ENCODE measurements at regions not wholly inside any gene's neighbourhood (a gene's known extent, or its start where the extent isn't known, plus 50 kb on each side); places are given as distances from the start of the nearest gene placed in this dataset.

- in situ Hi-C loops (cut with MboI; ENCODE audit: low sequenced_read_pairs): no loop called here
These were observed 156.9 kb downstream of the USP12 start for GRCh38 chr13:27014406-27015359.

- in situ Hi-C loops (cut with MboI; ENCODE audit: low sequenced_read_pairs): no loop called here
These were observed 159.0 kb downstream of the USP12 start for GRCh38 chr13:27012482-27013197.

GRCh38 chr13:27011661-27012060, 159.9 kb downstream of the USP12 start:
- in situ Hi-C loops (cut with MboI; ENCODE audit: low sequenced_read_pairs): no loop called here

- in situ Hi-C loops (cut with MboI; ENCODE audit: low sequenced_read_pairs): no loop called here
These were observed 162.9 kb downstream of the USP12 start for GRCh38 chr13:27008733-27009132.

DNA sequence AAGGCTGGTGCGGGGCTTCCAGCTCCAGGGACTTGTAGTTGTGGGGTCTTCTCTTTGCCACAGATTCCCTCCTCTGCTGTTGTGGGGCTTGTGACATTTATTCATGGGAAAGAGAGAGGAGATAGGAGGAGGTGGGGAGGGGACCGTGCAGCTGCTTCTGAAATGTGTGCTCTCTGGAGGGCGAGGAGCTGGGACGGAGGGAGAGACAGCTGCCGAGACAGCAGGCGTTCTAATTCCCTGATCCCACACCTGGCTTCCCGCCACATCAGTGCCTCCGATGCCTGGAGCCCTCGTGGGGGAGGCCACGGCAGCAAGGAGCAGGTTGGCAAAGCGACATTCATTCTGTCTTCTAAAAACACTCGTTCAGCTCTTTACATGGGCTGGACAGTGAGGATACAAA, 164.4 kb downstream of the USP12 start:
- in situ Hi-C loops (cut with MboI; ENCODE audit: low sequenced_read_pairs): no loop called here

- in situ Hi-C loops (cut with MboI; ENCODE audit: low sequenced_read_pairs): no loop called here
These were observed 165.0 kb downstream of the USP12 start for GRCh38 chr13:27006519-27007161.

DNA sequence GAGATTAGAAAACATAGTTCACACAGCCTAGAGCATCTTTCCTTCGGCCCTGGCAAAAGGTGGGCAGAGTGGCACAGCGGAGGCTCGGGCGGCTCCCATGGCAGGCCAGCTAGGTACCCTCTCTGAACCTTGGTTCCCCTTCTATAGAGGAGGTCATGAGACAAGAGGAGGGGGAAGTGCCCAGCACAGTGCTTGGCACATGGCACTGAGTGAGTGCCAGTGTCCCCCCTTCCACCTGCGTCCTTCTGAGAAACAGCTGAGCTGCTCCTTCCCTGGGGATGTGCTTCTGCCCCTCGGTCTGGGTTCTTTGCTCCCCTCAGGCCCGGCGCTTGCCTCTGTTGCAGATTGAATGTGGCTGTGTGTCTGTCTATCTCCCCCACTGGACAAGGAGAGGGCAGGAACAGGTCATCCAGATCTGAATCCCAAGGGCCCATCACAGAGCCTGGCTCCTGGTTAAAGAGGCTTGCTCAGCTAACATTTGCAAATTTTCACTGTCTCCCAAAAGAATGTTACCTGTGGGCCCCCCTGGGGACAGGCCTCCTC, 165.6 kb downstream of the USP12 start:
- in situ Hi-C loops (cut with MboI; ENCODE audit: low sequenced_read_pairs): no loop called here

GRCh38 chr13:27005556-27005955, 166.1 kb downstream of the USP12 start:
- in situ Hi-C loops (cut with MboI; ENCODE audit: low sequenced_read_pairs): no loop called here

- in situ Hi-C loops (cut with MboI; ENCODE audit: low sequenced_read_pairs): no loop called here
These were observed 166.7 kb downstream of the USP12 start for GRCh38 chr13:27004866-27005265.

- in situ Hi-C loops (cut with MboI; ENCODE audit: low sequenced_read_pairs): no loop called here
These were observed 167.3 kb downstream of the USP12 start for GRCh38 chr13:27004326-27004725.

GRCh38 chr13:27001705-27002104, 169.9 kb downstream of the USP12 start:
- in situ Hi-C loops (cut with MboI; ENCODE audit: low sequenced_read_pairs): no loop called here

DNA sequence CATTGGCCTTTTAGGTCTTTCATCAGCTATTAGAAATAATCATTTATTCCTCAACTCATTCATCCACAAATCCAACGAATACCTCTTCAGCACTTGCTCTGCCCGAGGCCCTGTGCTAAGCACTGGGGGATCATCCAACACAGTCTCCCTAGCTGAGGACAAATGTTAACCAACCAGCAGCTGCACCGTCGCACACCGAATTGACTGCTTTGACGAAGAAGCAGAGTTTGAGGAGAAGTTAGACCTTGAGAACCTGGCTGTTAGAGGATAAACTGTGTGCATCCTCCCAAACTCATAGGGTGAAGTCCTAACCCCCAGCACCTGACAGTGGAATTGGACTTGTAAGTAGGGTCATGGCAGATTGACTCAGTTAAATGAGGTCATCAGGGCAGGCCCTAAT, 170.9 kb downstream of the USP12 start:
- in situ Hi-C loops (cut with MboI; ENCODE audit: low sequenced_read_pairs): no loop called here

DNA sequence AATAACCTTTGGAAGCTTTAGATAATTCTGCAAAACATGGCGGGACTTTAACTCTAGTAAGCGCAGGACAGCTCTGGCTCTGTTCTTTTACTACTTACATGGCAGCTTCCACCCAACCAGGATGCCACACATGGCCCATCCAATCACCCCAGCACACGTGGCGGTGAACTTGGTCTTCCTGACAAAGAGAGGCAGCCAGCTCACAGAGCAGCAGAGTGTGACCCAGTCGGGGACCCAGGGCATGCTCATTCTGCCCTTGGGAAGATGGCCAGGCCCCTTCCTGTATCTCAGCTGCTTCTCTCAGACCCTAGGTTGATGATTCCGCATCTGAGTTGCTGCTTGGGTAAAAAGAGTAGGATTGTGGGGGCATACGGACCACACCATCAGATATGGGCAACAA, 172.1 kb downstream of the USP12 start:
- in situ Hi-C loops (cut with MboI; ENCODE audit: low sequenced_read_pairs): no loop called here

- in situ Hi-C loops (cut with MboI; ENCODE audit: low sequenced_read_pairs): no loop called here
These were observed 173.3 kb downstream of the USP12 start for GRCh38 chr13:26998292-26998691.

DNA sequence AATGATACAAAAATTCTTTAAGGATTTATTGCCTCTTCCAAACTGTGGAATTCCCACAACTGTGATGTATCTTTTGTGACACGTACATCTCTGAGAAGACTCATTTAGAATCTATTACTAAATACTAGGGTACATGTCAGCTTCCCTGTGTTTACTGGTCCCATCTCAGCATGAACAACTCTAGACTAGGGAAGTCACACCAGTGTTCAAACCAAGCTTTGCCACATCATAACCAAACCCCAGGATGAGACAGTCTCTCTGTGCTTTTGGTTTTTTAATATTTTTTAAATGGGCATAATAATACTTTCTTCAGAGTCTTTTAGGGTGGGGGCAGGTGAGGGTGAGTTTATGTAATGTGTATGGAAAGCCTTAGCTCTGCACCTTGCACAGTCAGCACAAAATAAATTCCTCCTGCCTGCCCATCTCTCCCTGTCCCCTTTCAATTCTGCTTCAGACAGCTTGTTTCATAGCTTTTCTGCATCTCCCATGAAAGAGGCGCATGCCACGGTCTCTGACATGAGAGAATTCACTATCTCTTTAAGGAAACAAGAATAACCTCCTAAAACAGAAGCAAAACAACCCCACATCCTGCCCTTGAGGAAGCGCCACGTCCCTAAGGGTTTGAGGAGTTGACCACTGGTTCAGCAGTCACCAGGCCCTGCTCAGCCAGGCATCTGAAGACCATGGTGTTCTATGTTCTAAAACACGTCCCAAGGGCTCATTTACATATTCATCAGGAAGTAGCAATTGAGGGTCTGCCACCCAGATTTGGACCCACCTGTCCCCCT, 174.5 kb downstream of the USP12 start:
- in situ Hi-C loops (cut with MboI; ENCODE audit: low sequenced_read_pairs): no loop called here

- in situ Hi-C loops (cut with MboI; ENCODE audit: low sequenced_read_pairs): no loop called here
These were observed 176.5 kb downstream of the USP12 start for GRCh38 chr13:26995159-26995558.

DNA sequence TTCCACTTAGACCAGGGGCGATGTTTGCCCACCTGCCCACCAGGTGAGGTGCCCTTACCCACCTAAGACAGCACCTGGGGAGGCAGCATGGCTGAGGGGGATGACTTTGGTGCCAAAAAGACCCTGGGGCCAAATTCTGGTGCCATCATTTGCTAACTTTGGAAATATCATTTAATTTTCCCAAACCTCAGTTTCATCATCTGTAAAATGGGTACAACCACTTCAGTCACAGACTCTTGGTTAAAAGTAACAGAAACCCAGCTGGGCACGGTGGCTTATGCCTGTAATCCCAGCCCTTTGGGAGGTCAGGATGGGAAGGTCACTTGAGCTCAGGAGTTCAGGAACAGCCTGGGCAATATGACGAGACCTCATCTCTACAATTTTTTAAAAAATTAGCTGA, 177.8 kb downstream of the USP12 start:
- in situ Hi-C loops (cut with MboI; ENCODE audit: low sequenced_read_pairs): no loop called here

- in situ Hi-C loops (cut with MboI; ENCODE audit: low sequenced_read_pairs): no loop called here
These were observed 178.5 kb downstream of the USP12 start for GRCh38 chr13:26992951-26993719.

- in situ Hi-C loops (cut with MboI; ENCODE audit: low sequenced_read_pairs): no loop called here
These were observed 180.0 kb downstream of the USP12 start for GRCh38 chr13:26991508-26992181.
